ENCODE measurements at regions not wholly inside any gene's neighbourhood (a gene's known extent, or its start where the extent isn't known, plus 50 kb on each side); places are given as distances from the start of the nearest gene placed in this dataset.

- H3K4me3 Mint-ChIP-seq (ENCODE audit: unreplicated experiment): no peak overlapping the region
- no peak overlapping the region for H3K27ac Mint-ChIP-seq (ENCODE audit: unreplicated experiment)
- no peaks in the 10 kb centered on the region for H3K4me1 Mint-ChIP-seq (ENCODE audit: low read depth, unreplicated experiment)
- H3K36me3 Mint-ChIP-seq (ENCODE audit: unreplicated experiment): no peaks in the 10 kb centered on the region
- no peak for DNase-seq
- H3K9me3 Mint-ChIP-seq (ENCODE audit: unreplicated experiment): no peaks in the 10 kb centered on the region
- peaks cover 2% of the 10 kb centered on the region for H3K27me3 Mint-ChIP-seq (ENCODE audit: unreplicated experiment)
- TF ChIP-seq CTCF (IDR thresholded peaks at IDR 0.05; ENCODE audit: partially characterized antibody, unreplicated experiment): no peak
Measured at GRCh38 chr13:91195789-91196188, 151.7 kb upstream of the MIR17HG start.

- TF ChIP-seq CTCF (IDR thresholded peaks at IDR 0.05; ENCODE audit: partially characterized antibody, unreplicated experiment): no peak
- Mint-ChIP-seq H3K27ac (ENCODE audit: unreplicated experiment) (no peak overlapping the region), H3K4me3 (ENCODE audit: unreplicated experiment) (no peak overlapping the region), H3K36me3 (ENCODE audit: unreplicated experiment) (no peaks in the 10 kb centered on the region), H3K4me1 (ENCODE audit: low read depth, unreplicated experiment) (no peaks in the 10 kb centered on the region), H3K27me3 (ENCODE audit: unreplicated experiment) (peaks cover 2% of the 10 kb centered on the region), H3K9me3 (ENCODE audit: unreplicated experiment) (no peaks in the 10 kb centered on the region)
- no peak for DNase-seq
Measured at GRCh38 chr13:91196958-91197357, 150.5 kb upstream of the MIR17HG start.

GRCh38 chr13:91199866-91200265 lies 147.6 kb upstream of the MIR17HG start:
- no peak overlapping the region for H3K4me3 Mint-ChIP-seq (ENCODE audit: unreplicated experiment)
- no peak overlapping the region for H3K27ac Mint-ChIP-seq (ENCODE audit: unreplicated experiment)
- H3K4me1 Mint-ChIP-seq (ENCODE audit: low read depth, unreplicated experiment): no peaks in the 10 kb centered on the region
- no peaks in the 10 kb centered on the region for H3K27me3 Mint-ChIP-seq (ENCODE audit: unreplicated experiment)
- TF ChIP-seq CTCF (IDR thresholded peaks at IDR 0.05; ENCODE audit: partially characterized antibody, unreplicated experiment): no peak
- DNase-seq: no peak
- no peaks in the 10 kb centered on the region for H3K9me3 Mint-ChIP-seq (ENCODE audit: unreplicated experiment)
- H3K36me3 Mint-ChIP-seq (ENCODE audit: unreplicated experiment): no peaks in the 10 kb centered on the region

DNA sequence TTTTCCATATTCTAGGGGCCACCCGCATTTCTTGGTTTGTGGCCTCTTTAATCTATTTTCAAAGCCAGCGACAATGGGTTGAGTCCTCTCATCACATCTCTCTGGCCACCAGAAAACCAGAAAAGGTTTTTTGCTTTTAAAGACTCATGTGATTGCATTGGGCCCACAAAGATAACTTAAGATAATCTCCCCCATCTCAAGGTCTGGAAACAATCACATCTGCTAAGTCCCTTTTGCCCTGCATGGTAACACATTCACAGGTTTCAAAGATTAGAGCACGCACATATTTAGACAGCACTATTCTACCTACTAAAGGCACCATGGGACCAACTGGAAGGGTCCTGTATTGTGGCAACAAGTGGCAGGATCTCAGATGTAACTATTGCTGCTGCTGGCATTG lies 147.0 kb upstream of the MIR17HG start:
- Mint-ChIP-seq H3K27me3 (ENCODE audit: unreplicated experiment) (no peaks in the 10 kb centered on the region), H3K36me3 (ENCODE audit: unreplicated experiment) (no peaks in the 10 kb centered on the region), H3K4me1 (ENCODE audit: low read depth, unreplicated experiment) (no peaks in the 10 kb centered on the region), H3K4me3 (ENCODE audit: unreplicated experiment) (no peak overlapping the region), H3K27ac (ENCODE audit: unreplicated experiment) (no peak overlapping the region), H3K9me3 (ENCODE audit: unreplicated experiment) (no peaks in the 10 kb centered on the region)
- TF ChIP-seq CTCF (IDR thresholded peaks at IDR 0.05; ENCODE audit: partially characterized antibody, unreplicated experiment): no peak
- no peak for DNase-seq

GRCh38 chr13:91203430-91203829 lies 144.1 kb upstream of the MIR17HG start:
- Mint-ChIP-seq H3K27ac (ENCODE audit: unreplicated experiment) (no peak overlapping the region), H3K4me1 (ENCODE audit: low read depth, unreplicated experiment) (no peaks in the 10 kb centered on the region), H3K4me3 (ENCODE audit: unreplicated experiment) (no peak overlapping the region), H3K9me3 (ENCODE audit: unreplicated experiment) (no peaks in the 10 kb centered on the region), H3K36me3 (ENCODE audit: unreplicated experiment) (no peaks in the 10 kb centered on the region), H3K27me3 (ENCODE audit: unreplicated experiment) (no peaks in the 10 kb centered on the region)
- no peak for TF ChIP-seq CTCF (IDR thresholded peaks at IDR 0.05; ENCODE audit: partially characterized antibody, unreplicated experiment)
- DNase-seq: no peak
